GM23338 (cell line): ENCODE measurements at regions not wholly inside any gene's neighbourhood (a gene's known extent, or its start where the extent isn't known, plus 50 kb on each side); places are given as distances from the start of the nearest gene placed in this dataset.

Experiments
- ATAC-seq: fragments of 200-7000 bp; cut with Tn5 transposase; 3 replicates; pipeline ENCODE4 v1.9.1; 2020
- DNase-seq: peaks from one replicate; pipeline ENCODE4 v3.0.0-alpha.2; 2015; ENCODE audit warnings: low spot score
- H2AFZ ChIP-seq: fragments of 200-600 bp; sonication (generic); 2 replicates; pipeline ENCODE4 v1.8.0; 2016; ENCODE audit warnings: antibody characterized with exemption, mild to moderate bottlenecking, moderate library complexity
- H3F3A ChIP-seq: fragments of 200-600 bp; sonication (generic); replicated peaks from 2 replicates; pipeline ENCODE4 v1.8.0; 2017; ENCODE audit warnings: antibody characterized with exemption, mixed run types, low read depth
- H3K27ac ChIP-seq: fragments of 200-600 bp; sonication (generic); 2 replicates; pipeline ENCODE4 v1.6.1; 2016; ENCODE audit warnings: low read depth
- H3K27me3 ChIP-seq: fragments of 200-600 bp; sonication (generic); 2 replicates; pipeline ENCODE4 v1.8.0; 2016; ENCODE audit warnings: mild to moderate bottlenecking, mixed run types, moderate library complexity; ENCODE audit not compliant: insufficient read depth
- H3K36me3 ChIP-seq: fragments of 200-600 bp; sonication (generic); 2 replicates; pipeline ENCODE4 v1.8.0; 2016; ENCODE audit warnings: mild to moderate bottlenecking; ENCODE audit not compliant: insufficient read depth
- H3K4me1 ChIP-seq: fragments of 200-600 bp; sonication (generic); 2 replicates; pipeline ENCODE4 v1.8.0; 2016; ENCODE audit warnings: mild to moderate bottlenecking, moderate library complexity; ENCODE audit not compliant: insufficient read depth
- H3K4me2 ChIP-seq: fragments of 200-600 bp; sonication (generic); 2 replicates; pipeline ENCODE4 v1.7.1; 2017; ENCODE audit warnings: mixed run types
- H3K4me3 ChIP-seq: fragments of 200-600 bp; sonication (generic); 2 replicates; pipeline ENCODE4 v1.6.1; 2016; ENCODE audit warnings: mixed run types
- H3K79me2 ChIP-seq: fragments of 200-600 bp; sonication (generic); replicated peaks from 2 replicates; pipeline ENCODE4 v1.8.0; 2017; ENCODE audit warnings: mild to moderate bottlenecking; ENCODE audit not compliant: insufficient read depth
- H3K9me2 ChIP-seq: fragments of 200-600 bp; sonication (generic); 2 replicates; pipeline ENCODE4 v1.8.0; 2017; ENCODE audit not compliant: insufficient read depth
- H4K20me1 ChIP-seq: fragments of 200-600 bp; sonication (generic); replicated peaks from 2 replicates; pipeline ENCODE4 v1.8.0; 2017; ENCODE audit warnings: mild to moderate bottlenecking; ENCODE audit not compliant: insufficient read depth
- H3K27ac Mint-ChIP-seq: 2 replicates; pipeline ENCODE4 v1.8.0; 2020; ENCODE audit warnings: inconsistent platforms, mild to moderate bottlenecking, moderate library complexity, mixed read lengths
- H3K27me3 Mint-ChIP-seq: 3 replicates; pipeline ENCODE4 v1.8.0; 2022; ENCODE audit warnings: low read depth, mild to moderate bottlenecking, moderate library complexity, mixed read lengths, inconsistent platforms; ENCODE audit not compliant: insufficient read depth, poor library complexity
- H3K36me3 Mint-ChIP-seq: 3 replicates; pipeline ENCODE4 v1.8.0; 2021; ENCODE audit warnings: low read depth, mild to moderate bottlenecking, inconsistent platforms, moderate library complexity, mixed read lengths
- H3K4me1 Mint-ChIP-seq: 3 replicates; pipeline ENCODE4 v1.8.0; 2020; ENCODE audit warnings: mild to moderate bottlenecking, inconsistent platforms, mixed read lengths
- H3K4me3 Mint-ChIP-seq: 3 replicates; pipeline ENCODE4 v1.8.0; 2021; ENCODE audit warnings: moderate library complexity, mild to moderate bottlenecking, inconsistent platforms, mixed read lengths
- H3K9me3 Mint-ChIP-seq: 3 replicates; pipeline ENCODE4 v1.8.0; 2020; ENCODE audit warnings: moderate library complexity, mild to moderate bottlenecking, inconsistent platforms, mixed read lengths
- CREB1 ChIP-seq: fragments of 250-450 bp; sonication (Bioruptor Pico); IDR thresholded peaks from 2 replicates; pipeline ENCODE4 v1.5.0; 2020; ENCODE audit warnings: low read depth, mild to moderate bottlenecking, moderate library complexity
- CTCF ChIP-seq, 2 experiments: fragments of 200-600 bp in 1 of 2; sonication (generic) in 1 of 2; conservative IDR thresholded peaks; 2 replicates each; pipeline versions ENCODE4 v1.5.1 to v1.6.1; 2016 to 2017; ENCODE audit warnings: antibody characterized with exemption in 2 of 2, low read depth in 2 of 2, mild to moderate bottlenecking in 2 of 2, moderate library complexity in 1 of 2
- ETS1 ChIP-seq: IDR thresholded peaks from 2 replicates; pipeline ENCODE4 v1.6.1; 2016; ENCODE audit warnings: antibody characterized with exemption
- EZH2 ChIP-seq: fragments of 200-600 bp; sonication (generic); IDR thresholded peaks from one replicate; pipeline ENCODE4 v1.8.0; 2017; ENCODE audit warnings: antibody characterized with exemption, mild to moderate bottlenecking, low read depth; ENCODE audit not compliant: unreplicated experiment
- EZH2phosphoT487 ChIP-seq: fragments of 200-600 bp; sonication (generic); IDR thresholded peaks from one replicate; pipeline ENCODE4 v1.8.1; 2018; ENCODE audit warnings: antibody characterized with exemption; ENCODE audit not compliant: unreplicated experiment
- JUNB ChIP-seq: IDR thresholded peaks from one replicate; pipeline ENCODE4 v1.6.1; 2016; ENCODE audit warnings: antibody characterized with exemption; ENCODE audit not compliant: unreplicated experiment
- NANOG ChIP-seq: IDR thresholded peaks from 2 replicates; pipeline ENCODE4 v1.6.1; 2016; ENCODE audit warnings: antibody characterized with exemption, borderline replicate concordance
- POLR2AphosphoS5 ChIP-seq: IDR thresholded peaks from 2 replicates; pipeline ENCODE4 v1.6.1; 2016; ENCODE audit warnings: antibody characterized with exemption, low read depth
- REST ChIP-seq: IDR thresholded peaks from one replicate; pipeline ENCODE4 v1.6.1; 2018; ENCODE audit warnings: antibody characterized with exemption; ENCODE audit not compliant: unreplicated experiment
- STAT1 ChIP-seq: IDR thresholded peaks from one replicate; pipeline ENCODE4 v1.6.1; 2016; ENCODE audit warnings: antibody characterized with exemption; ENCODE audit not compliant: unreplicated experiment
- ZNF114 ChIP-seq: fragments of 250-450 bp; sonication (Bioruptor Pico); IDR thresholded peaks from 2 replicates; pipeline ENCODE4 v1.5.0; 2020; ENCODE audit warnings: mild to moderate bottlenecking, moderate library complexity
- ZNF331 ChIP-seq: fragments of 250-450 bp; sonication (Bioruptor Pico); IDR thresholded peaks from 2 replicates; pipeline ENCODE4 v1.5.0; 2020; ENCODE audit warnings: low read depth, mild to moderate bottlenecking, moderate library complexity
- ZNF462 ChIP-seq: fragments of 250-450 bp; sonication (Bioruptor Pico); IDR thresholded peaks from 2 replicates; pipeline ENCODE4 v1.5.0; 2020; ENCODE audit warnings: mild to moderate bottlenecking, moderate library complexity

- Histone ChIP-seq H3K4me3 (no peak overlapping the region), H3K27ac (no peak overlapping the region), H4K20me1 (no peaks in the 10 kb centered on the region), H3K4me2 (no peak overlapping the region), H3K27me3 (no peaks in the 10 kb centered on the region), H3K4me1 (no peaks in the 10 kb centered on the region), H3K9me2 (no peaks in the 10 kb centered on the region), H3K36me3 (no peaks in the 10 kb centered on the region), H3K79me2 (no peaks in the 10 kb centered on the region), H3F3A (no peaks in the 10 kb centered on the region), H2AFZ (no peak overlapping the region)
- Mint-ChIP-seq H3K27me3 (no peaks in the 10 kb centered on the region), H3K4me1 (no peaks in the 10 kb centered on the region), H3K36me3 (no peaks in the 10 kb centered on the region), H3K4me3 (no peak overlapping the region), H3K27ac (no peak overlapping the region), H3K9me3 (peaks cover 5% of the 10 kb centered on the region; the same call in 2 of the 3 replicates)
- TF ChIP-seq ETS1 = no peak
- TF ChIP-seq EZH2 = no peak
- TF ChIP-seq REST = no peak
- TF ChIP-seq ZNF462 (CRISPR knock-in tag) = no peak
- TF ChIP-seq POLR2AphosphoS5 = no peak
- TF ChIP-seq CREB1 (CRISPR knock-in tag) = no peak
- TF ChIP-seq CTCF (conservative IDR thresholded peaks at IDR 0.05; ENCODE audit: low read depth in 2 of 2) = no peak
- no peak for TF ChIP-seq ZNF331 (CRISPR knock-in tag)
- no peak for TF ChIP-seq NANOG
- TF ChIP-seq EZH2phosphoT487 = no peak
- no peak for TF ChIP-seq JUNB
- TF ChIP-seq STAT1 = no peak
- no peak for TF ChIP-seq ZNF114
- ATAC-seq (no peak), DNase-seq (no peak)
These were observed 67.6 kb upstream of the ANKFN1 start for GRCh38 chr17:56085576-56086267.
